Colon (tissue), 2 donors: ENCODE measurements at regions not wholly inside any gene's neighbourhood (a gene's known extent, or its start where the extent isn't known, plus 50 kb on each side); places are given as distances from the start of the nearest gene placed in this dataset.
"Not testable (repeated sequence)": the region's sequence is repeated elsewhere in the genome, so short reads cannot be mapped to it uniquely, and the experiment has no call there.

Source experiments
- FAIRE-seq: peaks from 2 replicates; lab custom pipeline; 2012; peaks lifted over from hg19 to GRCh38; lab: Jason Lieb, UNC
- donor health status: control.
- donor health status: control.

DNA sequence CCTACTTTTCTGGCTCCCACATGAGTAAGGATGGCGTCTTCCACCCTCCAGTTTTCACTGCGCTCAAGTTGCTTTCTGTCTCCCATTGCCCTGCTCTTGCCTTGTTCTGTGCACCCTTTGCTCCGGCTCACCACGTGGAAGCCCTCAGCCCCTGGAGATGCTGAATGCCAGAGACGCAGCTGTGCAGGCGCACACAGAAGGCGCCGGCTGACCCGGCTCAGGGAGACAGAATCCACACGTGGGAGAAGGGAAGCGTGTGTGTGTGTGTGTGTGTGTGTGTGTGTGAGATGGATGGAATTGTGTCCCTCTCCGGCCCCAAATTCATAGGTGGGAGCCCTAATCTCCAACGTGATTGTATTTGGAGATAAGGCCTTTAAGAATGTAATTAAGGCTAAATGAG is 118.2 kb upstream of the ERRFI1 start:
- FAIRE-seq = no peak

DNA sequence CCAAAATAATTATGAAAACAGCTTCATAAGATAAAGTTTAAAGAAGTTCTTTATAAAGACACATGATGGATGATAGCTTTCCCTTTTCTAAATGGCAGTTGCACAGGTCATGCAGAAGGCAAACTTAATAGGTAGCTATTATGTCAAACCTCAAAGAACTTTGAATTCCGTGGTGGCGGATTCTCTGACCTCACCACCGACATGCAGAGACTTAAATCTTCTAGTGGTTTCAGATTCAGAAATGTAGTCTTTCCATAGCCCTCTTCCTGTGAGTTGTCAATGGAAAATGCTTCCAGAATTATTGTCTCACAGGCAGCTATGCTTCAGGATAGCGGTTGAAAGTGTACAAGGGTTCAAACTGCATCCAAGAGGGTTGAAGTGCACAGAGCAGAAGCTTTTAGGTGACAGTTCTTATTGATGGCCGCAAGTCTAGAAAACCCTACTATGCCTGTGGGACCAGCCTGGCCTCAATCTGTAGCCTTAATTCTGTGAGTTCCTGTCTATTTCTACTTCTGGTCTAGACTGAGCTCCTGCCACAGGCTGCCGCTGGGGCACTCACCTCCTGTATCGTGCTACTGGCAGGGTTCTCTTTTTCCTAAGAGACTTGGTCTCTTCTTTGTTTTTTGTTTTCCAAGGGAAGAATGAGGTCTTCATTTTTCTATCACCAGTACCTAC is 117.0 kb upstream of the ERRFI1 start:
- no peak for FAIRE-seq

DNA sequence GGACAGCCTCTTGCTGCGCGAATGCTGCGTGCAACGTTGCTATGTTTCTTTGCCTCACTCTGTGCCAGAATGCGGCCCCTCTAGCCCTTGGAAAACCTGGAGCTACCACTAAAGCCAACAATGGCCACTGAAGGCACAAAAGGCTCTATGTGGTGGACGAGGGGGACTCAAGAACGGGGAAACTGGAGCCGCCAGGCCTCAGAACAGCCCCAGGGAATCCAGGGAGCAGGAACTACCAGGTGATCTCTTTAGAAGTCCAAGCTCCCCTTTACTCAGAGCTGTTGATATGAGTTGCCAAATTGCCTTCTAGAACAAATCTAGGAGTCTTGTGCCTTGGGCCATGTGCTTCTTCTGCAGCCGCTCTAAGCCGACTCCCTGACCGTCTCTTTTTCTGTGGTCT is 113.8 kb upstream of the ERRFI1 start:
- no peak for FAIRE-seq

DNA sequence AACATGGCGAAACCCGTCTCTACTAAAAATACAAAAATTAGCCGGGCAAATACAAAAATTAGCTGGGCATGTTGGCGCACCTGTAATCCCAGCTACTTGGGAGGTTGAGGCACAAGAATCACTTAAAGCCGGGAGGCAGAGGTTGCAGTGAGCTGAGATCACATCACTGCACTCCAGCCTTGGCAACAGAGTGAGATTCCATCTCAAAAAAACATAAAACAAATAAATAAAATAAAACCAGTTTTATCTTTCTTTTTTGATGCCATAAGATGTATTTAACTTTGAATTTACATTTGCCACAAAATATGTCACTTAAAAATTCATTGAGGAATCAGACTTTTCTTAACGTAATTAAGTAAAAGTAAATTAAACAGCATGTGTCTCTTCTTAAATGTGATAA is 113.3 kb upstream of the ERRFI1 start:
- FAIRE-seq = no peak

DNA sequence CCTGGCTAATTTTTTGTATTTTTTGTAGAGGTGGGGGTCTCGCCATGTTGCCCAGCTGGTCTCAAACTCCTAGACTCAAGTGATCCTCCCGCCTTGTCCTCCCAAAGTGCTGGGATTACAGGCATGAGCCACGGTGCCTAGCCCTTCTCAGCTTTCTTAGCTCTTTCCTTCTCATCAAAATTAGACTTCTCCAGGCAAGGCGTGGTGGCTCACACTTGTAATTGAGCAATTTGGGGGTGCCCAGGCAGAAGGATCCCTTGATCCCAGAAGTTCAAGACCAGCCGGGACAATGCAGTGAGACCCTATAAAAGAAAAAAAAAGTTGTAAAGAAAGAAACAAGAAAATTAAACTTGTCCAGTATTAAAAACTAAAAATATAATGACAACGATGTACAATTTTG is 112.6 kb upstream of the ERRFI1 start:
- no peak for FAIRE-seq

DNA sequence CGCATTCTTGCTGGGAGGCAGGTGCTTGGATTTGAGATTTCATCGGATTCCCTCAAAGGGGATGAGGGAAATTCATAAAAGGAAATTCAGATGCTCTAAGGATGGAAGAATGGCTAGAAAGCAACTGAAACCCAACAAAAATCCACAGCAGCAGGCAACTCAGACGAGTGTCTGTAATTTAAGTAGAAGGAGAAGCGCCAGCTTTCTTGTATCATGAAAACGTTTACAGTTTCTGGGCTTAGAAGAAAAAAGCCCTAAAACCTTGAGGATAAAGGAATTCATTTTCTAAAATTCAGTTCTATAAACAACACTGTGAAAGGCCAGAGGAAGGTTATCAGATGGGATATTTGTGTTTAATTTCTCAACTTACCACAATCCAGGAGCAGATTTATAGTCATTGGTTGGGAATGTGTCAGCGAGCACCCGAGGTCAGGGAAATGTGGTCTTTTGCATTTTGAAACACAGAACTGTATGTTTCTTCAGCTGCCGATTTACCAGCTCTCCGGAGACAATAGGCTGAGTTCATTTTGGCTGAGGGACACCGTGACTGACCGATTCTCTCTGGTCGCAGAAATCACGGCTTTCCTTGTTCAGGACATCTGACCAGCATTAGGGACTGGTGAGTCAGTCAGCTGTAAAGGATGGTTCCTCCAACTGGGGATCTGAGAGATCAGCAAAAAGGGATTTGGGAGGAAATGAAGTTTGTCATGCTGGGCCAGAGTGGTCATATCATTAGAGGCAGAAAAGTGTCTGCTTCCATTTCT is 111.6 kb upstream of the ERRFI1 start:
- FAIRE-seq = no peak

DNA sequence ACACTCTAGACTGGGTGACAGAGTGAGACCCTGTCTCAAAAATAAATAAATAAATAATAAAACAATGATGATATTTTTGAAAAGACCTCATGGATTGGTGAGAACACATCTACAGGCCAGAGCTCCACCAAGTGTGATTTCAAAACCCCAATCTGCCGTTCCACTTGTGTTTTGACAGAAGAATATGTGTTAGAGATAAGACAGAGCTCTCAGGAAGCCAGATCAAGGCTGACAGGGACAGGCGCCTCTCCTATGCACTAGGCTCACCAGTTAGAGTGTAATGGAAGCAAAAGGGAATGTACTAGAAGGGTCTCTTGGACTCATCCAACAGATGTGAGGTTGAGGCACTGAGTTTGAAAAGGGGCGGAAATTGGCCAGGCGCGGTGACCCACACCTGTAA is 110.7 kb upstream of the ERRFI1 start:
- no peak for FAIRE-seq

DNA sequence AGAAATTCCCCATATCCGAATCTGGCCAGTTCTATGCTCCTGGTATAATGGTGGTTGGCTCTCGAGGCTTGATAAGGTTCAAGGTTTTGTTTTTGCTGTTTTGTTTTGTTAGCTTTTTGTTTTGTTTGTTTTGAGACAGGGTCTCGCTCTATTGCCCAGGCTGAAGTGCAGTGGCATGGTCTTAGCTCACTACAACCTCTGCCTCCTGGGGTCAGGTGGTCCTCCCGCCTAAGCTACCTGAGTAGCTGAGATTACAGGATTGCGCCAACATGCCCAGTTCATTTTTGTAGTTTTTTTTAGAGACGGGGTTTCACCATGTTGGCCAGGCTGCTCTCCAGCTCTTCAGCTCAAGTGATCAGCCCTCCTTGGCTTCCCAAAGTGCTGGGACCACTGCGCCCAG is 109.1 kb upstream of the ERRFI1 start:
- FAIRE-seq = no peak

DNA sequence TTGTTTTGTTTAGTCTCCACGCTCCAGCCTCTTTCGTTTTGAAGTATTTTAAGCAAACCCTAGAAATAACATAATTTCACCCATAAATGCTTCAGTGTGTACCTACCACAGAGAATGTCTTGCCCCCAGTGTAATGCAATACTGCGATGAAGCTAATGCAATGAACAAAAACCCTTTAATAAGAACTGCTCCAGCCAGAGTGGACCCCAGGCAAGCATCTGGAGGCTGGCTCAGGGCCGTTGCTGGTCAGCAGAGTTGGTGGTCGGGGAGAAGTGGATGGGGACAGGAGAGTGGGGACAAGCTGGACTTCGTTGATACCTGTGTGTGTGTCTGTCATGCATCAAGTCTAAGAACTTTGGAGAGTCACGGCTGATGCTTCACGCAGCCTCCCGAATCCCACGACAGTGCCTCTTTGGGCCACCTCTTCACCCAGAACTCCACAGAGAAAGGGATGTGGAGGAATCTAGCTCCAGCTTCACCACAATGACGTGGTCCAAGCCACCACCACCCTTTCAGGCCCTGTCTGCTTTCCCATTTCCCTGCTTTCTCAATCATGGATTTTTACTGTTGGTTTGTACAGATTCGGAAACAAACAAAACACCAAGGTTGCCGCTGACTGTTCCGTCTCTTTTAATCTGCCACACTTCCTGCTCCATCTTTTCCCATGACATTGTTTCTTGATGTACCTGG is 108.6 kb upstream of the ERRFI1 start:
- FAIRE-seq = no peak

DNA sequence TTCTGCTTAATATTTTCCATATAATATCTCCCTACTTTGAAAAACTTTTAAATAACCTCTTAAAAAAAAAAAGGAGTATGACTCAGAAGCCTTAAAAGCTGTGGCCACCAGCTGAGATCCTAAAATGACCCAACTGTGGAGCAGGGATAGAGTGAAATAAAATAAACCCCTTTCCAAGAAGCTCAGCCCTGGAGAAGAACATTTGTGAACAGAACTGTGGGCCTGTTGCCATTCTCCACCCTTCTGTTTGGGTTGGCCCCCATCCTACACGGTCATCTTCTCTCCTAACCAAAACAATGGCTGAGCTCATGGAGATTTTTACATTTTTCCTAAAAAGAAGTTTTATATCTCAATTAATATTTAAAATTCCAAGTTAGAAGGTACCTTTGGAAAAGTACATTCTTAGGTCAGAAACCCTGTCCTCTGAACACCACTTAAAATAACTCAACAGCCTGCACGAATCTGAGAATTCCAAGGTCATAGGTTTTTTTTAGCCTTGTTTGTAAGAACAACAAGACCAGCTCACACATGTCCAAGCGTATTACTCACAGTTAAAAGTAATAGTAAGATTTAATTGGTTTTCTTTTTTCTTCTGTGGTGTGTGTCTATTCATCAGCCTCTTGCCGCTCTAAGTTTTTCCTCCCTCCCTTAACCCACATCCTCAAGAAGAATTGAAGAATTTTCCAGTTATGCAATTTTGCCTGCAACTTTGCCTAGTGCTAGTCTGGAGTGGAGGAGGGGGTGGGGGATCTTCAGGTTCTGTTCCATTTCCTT is 107.7 kb upstream of the ERRFI1 start:
- FAIRE-seq = no peak

DNA sequence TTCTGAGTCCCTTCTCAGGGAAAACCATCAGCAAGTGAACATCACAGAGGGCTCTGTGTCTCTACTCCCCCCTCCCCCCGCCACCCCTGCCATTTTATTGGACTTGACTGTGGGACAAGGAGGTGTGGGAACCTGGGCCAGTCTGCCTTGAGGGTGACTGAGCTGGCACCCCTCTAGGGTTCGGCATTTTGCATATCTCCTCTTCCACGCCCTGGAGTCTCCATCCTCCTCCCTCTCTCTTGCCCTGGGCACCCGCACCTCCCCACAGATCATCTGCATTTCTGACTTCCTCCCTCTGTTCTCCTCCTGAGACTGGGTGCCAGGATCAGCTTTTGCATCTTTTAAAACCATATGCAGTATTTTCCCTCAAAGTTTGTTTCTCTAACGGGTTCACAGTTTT is 107.1 kb upstream of the ERRFI1 start:
- no peak for FAIRE-seq

DNA sequence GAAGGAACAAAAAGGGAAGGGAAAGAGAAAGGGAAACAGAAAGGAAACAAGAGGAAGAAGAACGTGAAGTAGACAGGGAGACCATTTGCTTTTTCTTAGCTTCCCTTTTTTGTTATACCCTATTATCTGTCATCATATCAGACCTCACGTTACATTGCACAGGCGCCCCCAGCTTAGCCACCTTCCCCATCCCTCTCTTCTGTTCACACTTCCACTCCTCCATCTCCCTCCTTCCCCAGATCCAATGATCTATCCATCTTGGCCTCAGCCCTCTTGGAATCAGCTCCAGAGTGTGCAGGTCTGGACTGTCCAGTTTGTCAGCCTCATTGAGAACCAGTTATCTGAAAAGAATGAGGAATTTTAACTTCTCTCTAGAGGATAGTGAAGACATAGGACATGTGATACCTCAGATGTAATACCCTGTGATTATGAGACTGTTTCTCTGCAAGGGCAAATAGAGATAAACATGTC is 101.1 kb upstream of the ERRFI1 start:
- FAIRE-seq = no peak

DNA sequence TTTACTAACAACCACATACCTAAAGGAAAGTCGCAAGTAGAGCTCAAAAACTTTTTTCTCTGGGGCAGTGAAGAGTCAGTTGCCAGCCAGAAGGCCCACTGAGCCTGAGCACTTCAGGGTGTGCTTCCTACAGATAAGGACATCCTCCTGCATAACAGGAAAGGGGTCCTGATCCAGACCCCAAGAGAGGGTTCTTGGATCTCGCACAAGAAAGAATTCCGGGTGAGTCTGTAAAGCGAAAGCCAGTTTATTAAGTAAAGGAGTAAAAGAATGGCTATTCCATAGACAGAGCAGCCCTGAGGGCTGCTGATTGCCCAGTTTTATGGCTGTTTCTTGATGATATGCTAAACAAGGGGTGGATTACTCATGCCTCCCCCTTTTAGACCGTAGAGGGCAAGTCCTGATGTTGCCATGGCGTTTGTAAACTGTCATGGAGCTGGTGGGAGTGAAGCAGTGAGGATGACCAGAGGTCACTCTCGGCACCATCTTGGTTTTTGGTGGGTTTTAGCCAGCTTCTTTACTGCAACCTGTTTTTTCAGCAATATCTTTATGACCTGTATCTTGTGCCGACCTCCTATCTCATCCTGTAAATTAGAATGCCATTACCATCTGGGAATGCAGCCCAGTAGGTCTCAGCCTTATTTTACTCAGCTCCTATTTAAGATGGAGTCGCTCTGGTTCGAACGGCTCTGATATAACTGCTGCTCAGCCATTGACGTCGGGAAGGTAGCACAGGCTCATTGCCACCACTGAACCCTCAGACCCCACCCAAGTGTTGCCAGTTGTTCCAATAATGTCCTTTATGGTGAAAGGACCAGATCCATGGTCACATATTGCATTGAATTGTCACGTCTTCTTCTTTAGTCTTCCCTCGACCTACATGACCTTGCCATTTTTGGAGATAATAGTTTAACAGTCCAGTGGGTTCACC is 96.6 kb upstream of the ERRFI1 start:
- no peak for FAIRE-seq

DNA sequence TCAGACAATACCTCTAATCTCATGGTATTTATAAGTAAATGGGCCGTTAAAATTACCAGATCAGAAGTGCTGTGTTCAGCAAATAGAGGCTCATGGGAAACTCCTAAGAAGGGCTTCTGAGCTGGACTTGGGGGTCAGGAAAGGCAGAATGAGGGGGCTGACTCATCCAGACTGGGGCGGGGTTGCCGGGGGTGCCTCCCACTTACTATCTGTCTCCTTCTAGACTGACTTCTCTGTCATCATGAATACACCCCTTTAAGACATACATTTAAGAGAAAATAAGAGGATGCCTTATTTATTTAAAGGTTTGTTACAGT is 96.0 kb upstream of the ERRFI1 start:
- no peak for FAIRE-seq

DNA sequence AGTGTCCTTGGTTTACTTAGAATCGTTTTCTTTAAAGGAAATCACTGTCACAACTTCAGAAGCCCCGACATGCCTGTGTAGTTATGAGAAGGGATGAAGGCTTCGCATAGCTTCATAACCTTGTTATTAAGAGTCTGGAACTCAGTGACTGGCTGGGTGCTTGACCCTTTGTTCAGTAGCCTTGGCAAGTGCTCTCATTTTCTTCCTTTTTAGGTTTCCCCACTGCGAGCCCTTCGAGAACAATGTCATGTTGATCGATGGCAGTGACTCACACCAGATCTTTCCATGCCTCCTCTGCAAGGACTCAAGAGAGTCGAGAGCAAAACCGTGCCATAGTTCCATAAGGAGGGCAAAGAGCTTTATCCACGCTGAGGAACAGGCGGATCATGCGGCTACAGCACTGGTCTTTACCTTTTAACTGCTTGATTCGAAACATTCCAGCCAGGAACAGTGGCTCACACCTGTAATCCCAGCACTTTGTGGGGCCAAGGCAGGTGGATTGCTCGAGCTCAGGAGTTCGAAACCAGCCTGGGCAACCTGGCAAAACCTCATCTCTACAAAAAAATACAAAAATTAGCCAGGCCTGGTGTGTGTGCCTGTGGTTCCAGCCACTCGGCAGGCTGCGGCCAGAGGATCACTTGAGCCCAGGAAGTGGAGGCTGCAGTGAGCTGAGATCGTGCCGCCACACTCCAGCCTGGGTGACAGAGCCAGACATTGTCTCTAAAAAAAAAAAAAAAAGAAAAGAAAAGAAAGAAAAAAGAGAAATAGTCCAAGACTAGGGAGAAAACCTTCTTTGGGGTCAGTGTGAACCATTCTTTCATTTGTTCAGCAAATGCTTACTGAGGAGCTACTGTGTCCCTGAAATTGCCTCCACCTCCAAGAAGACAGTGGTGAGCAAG is 95.4 kb upstream of the ERRFI1 start:
- FAIRE-seq = no peak

DNA sequence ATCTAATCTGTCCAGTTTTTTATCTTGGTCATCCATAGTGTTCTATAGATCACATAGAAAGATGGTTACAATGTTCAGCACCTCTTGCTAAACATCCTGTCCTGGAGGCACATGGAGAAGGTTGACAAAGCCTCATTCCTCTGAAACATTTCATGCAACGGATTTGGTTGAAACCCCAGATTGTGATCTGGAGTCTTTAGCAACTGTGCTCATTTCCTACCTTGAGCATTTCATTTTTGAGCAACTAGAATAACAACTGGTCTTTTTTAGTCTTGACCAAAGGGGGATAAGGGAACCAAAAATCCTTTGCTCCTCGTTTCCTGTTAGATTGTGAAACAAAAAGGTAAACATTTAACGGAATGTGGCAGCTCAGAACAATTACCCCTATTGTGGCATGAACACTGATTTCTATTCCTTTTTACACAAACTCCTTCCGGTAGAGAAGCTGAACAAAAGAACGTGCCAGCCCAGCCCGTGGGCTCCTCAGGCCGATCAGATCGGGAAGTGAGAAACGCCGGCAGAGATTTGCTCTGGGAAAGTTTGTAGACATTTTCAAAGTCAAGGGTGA is 94.7 kb upstream of the ERRFI1 start:
- FAIRE-seq = no peak

DNA sequence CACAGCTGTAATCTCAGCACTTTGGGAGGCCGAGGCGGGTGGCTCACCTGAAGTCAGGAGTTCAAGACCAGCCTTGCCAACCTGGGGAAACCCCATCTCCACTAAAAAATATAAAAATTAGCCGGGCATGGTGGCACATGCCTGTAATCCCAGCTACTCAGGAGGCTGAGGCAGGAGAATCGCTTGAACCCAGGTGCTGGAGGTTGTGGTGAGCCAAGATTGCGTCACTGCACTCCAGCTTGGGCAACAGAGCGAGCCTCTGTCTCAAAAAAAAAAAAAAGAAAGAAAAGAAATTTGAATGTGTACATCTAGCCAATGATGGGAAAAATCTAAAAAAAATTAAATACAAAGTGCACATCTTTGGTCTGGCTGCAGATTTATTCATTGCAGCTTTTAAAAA is 92.6 kb upstream of the ERRFI1 start:
- not testable (repeated sequence) for FAIRE-seq

DNA sequence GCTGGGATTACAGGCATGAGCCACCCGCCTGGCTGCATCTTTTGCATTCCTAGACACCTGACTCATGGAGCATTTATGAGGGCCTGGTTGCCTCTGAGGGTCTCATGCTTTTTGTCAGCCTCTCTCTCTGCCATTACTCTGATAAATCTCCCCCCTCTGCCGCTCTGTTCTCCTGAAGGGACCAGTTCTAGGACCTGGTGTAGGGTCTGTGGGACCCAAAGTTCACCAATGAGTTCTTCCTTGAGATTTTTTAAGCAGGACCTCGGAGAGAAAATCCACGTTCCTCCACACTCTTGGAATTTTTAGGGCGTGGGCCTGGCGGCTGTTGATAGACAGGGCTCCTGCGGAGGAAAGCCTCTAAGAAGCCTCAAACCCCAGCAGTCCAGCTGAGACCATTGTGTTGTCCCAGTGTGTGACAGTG is 91.9 kb upstream of the ERRFI1 start:
- FAIRE-seq = no peak

DNA sequence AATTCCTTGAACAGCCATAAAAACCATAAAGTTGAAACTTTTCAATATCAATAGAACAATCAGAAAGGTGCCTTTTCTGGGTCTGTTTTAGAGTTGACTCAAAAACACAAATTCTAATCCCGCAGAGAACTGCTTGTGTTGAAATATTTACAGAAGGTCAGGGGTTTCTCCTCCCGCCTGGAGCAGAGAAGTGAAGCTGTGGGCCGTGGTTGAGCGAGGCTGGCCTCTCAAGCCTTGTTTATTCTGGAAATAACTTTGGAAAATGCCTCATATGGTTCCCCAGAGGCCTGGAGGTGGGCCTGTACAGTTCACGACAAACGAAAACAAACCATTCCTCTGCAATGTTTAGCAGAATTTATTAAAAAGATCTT is 90.8 kb upstream of the ERRFI1 start:
- no peak for FAIRE-seq

DNA sequence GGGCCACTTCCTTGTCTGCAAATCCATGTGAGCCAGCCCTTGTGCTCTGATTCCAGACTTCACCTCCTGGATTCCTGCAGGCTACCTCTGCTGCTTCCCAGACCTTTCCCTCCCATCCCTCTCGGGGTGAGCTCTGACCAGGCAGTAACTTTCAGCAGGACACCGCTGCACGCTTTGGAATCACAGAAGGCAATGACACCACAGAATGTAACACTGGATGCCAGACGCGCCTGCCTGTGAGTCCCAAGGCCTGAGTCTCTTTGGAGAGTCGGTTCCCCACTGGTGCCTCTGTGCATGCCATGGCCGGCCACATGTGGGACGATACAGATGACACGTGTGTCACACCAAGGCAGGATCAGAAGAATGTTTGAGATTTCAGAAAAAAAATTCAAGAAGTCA is 89.7 kb upstream of the ERRFI1 start:
- FAIRE-seq = no peak
